Smooth muscle cell of the brain vasculature (primary cell): ENCODE measurements at regions not wholly inside any gene's neighbourhood (a gene's known extent, or its start where the extent isn't known, plus 50 kb on each side); places are given as distances from the start of the nearest gene placed in this dataset.
"Not testable (repeated sequence)": the region's sequence is repeated elsewhere in the genome, so short reads cannot be mapped to it uniquely, and the experiment has no call there.

ENCODE experiments used
- DNase-seq: peaks from one replicate; pipeline ENCODE4 v3.0.0-alpha.2; 2012; ENCODE audit warnings: low read depth, low spot score

DNA sequence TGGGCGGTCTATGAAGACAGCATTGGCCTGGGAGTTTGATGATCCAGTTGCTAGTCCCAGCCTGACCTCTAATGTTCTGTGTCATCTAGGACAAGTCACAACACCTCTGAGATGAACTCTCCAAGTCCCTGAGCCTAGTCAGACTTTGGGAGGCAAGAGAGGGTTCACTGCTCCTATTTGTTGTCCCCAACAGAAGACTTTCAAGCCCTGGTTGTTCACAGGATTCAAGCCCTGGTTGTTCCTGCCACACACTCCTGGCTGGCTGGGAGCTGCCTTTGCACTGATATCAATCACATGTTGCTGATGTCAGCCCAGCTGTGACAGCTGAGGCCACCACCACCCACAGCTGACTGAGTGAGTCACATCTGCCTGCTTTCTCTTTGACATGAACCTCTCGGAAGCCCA is 253.2 kb upstream of the RASGEF1B start:
- no peak for DNase-seq

DNA sequence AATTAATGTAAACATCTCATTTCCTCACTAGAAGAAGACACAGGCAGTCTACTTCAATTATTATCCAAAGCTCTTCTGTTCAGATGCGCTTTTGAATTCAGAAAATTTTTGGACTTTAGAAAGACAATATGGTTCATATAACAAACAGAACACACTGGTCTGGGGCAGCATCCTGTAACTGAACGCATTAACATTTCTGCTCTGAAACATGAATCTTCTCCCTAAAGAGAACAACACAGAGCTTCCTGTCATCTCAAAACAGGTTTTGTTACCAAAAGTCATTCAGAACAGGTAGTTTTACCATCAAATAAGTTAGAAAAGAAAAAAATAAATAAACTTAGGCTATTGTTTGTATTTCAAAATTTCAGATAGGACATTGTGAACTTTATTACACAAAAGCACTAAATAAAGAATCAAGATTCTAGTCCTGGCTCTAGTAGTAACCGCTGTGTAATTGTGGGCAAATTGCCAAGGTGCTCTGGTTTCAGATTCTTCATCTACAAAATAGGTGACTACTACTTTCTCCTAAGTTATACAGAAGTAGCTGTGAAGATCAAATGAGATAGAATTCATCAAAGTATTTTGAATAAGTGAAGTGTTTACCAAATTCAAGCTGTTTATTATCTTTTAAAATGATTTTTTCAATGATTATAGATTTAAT is 252.3 kb upstream of the RASGEF1B start:
- no peak for DNase-seq

DNA sequence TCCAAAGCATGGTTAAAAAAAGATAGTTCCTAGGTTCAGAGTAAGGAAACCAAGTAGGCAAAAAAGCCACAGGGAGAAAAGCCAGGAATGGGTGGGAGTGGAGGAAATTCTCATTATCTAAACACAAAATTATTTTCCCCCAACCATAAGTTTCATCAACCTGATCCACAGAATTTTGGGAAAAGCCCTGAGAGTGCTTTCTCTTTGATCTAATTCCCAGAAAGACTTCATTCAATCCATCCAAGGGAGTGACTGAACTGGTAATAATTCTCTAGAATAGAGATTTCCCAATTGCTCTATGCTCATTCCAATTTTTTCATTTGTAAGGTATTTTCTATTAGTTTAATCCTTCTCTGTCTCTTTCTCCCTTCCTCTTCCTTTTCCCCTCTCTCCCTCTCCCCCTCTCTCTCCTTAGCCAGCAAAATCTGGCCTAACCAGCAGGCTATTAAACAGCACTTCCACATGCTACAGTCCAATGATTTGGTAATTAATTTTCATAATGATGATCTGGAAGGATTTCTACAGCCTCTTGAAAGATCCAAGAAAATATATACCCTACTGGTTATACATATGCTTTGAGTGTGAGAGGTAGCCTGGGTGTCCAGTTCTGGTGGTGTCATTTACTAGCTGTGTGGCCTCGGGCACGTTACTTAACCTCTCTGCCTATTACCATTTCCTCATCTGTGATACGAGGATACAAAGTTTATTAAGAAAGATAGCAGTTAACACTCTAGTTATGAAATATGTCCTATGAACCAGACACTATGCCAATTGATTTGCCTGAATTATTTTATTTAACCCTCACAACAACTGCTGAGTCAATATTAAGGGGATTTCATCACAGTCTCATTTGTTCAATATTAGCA is 251.5 kb upstream of the RASGEF1B start:
- DNase-seq: no peak

DNA sequence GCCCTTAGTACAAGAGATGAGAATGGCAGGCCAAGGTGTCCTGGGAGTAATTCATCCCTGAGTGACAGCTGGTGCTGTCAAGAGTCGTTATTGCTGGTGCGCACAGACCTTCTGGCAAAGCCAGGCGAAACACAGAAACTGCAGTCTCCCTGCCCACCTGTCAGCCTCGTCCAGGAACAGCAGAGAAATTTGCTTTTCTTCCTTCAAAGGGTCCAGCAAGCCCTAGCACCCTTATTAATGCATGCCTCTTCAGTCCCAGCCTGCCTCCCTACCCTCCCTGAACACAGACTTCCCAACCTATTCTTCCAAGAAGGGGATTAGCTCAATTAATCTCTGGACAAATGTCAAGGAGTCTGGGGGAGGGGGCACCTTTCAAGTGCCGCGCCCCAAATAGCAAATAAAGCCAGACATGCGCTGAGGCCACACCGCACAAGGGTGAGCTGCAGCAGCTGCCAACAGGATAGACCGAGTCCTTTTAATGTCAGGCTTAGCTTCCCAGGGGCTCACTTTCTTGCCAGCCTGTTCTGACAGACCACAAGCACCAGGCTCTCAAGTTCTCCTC is 250.7 kb upstream of the RASGEF1B start:
- DNase-seq: no peak

DNA sequence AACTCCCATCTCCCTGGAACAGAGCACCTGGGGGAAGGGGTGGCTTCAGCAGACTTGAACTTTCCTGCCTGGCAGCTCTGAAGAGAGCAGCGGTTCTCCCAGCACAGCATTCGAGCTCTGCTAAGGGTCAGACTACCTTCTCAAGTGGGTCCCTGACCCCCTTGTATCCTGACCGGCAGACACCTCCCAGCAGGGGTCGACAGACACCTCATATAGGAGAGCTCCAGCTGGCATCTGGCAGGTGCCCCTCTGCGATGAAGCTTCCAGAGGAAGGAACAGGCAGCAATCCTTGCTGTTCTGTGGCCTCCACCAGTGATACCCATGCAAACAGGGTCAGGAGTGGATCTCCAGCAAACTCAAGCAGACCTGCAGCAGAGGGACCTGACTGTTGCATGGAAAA is 244.1 kb upstream of the RASGEF1B start:
- no peak for DNase-seq

DNA sequence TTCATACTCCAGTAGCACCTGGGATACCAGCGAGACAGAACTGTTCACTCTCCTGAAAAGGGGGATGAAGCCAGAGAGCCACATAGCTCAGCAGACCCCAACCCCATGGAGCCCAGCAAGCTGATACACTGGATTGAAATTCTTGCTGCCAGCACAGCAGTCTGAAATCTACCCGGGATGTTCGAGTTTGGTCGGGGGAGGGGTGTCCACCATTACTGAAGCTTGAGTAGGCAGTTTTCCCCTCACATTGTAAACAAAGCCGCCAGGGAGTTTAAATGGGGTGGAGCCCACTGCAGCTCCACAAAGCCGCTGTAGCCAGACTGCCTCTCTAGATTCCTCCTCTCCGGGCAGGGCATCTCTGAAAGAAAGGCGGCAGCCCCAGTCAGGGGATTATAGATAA is 243.7 kb upstream of the RASGEF1B start:
- DNase-seq: not testable (repeated sequence)

DNA sequence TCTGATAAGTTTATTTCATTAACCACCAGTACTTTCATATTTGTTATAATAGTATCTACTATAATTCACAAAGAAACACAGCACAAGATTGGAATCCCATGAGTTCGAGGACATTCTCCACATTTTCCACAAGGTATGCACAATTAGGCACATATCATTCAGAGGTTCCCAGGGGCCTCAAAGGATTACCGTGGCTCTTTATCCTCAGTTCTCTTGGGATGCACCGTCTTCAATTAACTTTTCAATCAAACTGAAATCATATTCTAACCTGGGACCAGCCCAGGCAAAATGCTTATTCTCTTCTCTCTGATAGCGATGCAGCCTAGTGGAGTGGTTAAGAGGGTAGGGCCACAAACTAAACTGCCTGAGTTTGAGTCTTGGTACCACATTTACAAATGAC is 242.6 kb upstream of the RASGEF1B start:
- DNase-seq: no peak

DNA sequence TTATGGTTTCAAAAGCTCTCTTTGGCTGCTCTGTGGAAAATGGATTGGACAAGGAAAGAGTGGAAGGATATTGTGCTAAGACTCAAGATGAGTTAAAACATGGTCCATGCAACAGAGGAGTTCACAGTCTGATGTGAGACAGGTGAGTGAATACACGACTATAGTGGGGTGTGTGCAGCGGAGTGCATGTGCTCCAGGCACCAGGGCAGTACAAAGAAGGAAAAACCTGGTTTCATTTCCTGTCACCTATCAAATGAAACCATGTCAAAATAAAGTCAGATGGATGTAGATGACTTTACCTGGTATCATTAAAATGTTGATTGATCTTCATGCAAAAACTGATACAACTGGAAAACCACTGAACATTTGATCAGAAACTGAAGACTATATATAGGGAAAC is 241.0 kb upstream of the RASGEF1B start:
- DNase-seq: no peak

DNA sequence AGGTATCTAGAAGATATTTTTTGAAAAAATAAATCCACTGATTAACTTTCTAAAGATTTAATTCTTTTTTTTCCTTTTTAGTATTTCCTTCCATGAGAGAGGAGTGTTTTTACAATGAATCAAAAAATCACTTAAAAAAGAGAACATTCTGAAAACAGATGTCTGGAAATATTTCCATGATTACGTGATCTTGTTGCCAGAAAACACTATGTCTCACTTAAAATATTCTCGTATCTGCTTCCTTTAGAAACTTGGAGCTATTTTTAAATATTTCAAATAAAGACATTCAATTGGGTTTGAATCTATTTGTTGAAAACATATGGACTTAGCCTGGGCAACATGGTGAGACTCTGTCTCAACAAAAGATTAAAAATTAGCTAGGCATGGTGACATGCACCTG is 232.8 kb upstream of the RASGEF1B start:
- no peak for DNase-seq

DNA sequence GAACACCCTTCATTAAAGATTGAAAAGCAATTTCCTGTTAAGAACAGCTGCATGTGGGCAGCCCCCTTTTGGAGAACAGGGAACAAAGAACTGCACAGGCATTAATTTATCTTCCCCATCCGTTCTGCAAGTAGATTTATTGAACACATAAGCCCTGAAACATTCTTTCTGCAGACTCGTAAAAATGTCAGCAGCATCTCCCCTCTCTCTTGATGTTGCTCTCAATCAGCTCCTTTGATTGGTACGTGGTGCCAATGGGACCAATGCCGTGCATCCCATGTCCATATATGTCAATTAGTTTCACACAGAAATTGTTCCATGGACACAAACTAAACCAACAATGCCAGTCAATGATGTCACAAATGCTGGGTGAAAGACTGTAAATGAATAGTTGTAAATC is 228.5 kb upstream of the RASGEF1B start:
- no peak for DNase-seq

DNA sequence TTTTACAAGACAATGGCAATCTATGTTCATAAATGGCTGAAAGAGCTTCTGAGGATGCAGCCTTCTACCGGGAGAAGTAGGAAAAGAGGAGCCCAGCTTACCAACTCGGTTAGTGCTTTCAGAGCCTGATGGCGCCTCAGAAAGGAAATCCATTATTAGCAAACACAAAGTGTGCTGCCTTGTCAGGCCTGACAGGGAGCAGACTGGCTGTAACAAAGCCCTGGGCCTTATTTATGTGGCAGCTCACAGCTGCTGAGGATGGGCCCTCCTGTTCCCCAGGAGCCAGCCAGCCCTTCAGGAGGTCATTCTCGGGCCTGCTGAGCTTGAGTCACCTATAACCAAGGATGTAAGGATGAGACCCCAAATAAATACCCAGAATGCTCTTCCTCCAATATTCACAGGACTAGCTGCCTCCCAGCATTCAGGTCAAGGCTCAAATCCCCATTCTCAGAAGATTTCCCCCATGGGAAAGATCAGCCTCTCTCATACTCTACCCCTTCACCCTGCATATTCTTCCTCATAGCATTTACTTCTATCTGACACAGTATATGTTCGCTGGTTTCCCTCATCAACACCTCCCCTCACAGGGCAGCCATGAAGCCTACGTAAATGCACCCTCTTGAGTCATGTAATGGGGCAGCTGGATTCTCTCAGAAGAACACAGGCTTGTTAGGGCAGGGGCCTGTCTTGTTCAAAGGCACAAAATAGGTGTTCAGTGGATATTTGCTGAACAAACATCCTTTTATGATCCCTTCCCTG is 227.0 kb upstream of the RASGEF1B start:
- DNase-seq: no peak

DNA sequence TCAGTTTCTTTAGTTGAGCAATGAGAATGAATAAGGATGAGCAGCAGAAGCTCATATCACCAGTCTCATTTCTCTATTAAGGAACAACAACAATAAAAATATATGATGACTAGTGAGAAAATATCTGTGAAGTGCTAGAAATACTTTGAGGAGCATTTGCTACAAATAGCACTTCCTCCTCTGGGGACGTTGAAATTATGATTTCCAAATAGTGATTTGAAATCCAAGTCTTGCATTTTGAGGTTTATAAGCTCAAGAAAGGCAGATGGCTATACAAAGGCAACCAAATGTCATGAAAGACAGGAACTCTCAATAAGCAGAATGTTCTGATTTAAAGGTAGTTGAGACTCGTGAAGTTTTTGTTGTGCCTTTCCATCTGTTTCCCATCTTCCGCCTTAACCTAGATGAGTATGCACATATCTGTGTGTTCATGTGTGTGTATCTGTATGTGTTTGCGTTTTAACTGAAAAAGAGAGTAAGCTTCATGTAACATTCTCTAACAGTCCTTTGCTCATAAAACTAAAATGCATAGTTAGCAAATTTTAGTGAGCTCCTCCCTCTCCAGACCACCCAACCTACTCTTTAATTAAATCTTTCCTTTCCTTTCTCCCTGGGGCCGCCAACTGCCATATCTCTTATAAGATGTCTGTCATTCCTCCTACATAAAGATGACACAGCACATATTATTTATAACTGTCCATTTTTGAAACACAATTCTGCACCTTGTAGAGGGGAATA is 222.6 kb upstream of the RASGEF1B start:
- no peak for DNase-seq

DNA sequence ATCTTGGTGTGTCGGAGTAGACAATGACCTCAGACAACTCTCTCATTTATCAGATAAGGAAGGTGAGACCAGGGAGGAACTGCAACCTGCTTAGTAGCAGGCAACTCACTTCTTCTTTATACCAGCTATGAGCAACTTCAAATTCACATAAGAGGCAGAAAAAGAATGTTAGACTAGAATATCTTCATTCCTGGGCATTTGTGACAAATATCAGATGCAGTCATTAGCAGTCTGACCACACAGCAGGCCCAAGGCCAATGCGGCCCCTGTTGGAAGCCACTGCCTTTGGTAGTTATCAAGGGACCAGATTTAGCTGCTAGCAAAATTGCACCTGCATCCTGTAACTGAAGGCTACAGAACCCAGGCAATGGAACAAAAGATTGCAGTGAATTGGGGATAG is 219.2 kb upstream of the RASGEF1B start:
- no peak for DNase-seq

DNA sequence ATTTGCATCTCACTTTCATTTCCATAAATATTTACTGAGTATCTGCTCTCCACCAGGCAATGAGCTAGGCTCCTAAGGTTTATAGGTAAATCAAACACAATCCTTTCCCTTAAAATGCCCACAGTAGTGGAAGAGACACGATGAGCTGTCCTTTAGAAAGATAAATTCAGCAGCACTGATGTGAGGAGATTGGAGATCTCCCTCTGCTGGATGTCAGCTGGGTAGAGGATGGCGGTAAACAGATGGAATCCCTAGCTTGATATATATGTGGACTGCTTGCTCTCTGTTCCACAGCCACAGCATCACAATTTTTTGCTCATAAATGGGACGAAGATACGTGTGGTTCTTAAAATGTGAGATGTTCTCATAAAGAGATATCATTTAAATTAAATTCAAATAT is 216.4 kb upstream of the RASGEF1B start:
- no peak for DNase-seq

DNA sequence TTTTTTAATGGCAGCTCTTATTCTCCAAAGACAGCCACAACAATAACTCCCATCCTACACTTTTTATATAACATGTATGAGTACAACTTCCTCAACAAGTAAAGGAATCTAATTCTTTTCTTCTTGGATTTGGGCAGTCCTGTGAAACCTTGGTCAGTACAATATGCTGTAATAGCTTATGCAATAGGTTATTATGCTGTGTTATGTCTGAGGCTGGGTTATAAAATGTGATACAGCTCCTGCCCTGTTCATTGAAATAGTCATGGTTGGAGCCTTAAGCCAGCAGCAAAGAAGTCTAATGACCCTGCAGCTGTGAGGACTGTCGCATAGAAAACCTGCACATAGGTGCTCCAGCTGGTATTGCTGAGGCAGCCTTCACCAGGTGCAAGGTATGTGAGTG is 215.8 kb upstream of the RASGEF1B start:
- DNase-seq: no peak

DNA sequence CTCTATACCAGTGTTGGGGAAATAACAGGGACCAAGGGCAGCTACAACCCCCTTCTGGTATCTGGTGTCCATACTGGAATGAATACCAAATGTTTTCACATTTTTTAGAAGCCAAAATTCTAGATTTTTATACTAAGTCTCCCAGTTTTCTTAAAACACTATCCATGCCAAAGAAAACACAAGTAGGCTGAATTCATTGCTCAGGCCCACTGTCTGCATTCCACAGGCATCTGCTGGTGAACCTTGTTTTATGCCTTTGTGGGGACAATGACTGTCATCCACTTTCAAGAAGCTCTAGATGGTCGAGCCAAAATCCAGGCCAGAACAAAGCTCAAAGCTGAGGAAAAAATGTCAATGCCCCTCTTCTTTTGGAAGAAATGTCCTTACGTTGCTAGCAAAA is 213.4 kb upstream of the RASGEF1B start:
- DNase-seq: no peak

DNA sequence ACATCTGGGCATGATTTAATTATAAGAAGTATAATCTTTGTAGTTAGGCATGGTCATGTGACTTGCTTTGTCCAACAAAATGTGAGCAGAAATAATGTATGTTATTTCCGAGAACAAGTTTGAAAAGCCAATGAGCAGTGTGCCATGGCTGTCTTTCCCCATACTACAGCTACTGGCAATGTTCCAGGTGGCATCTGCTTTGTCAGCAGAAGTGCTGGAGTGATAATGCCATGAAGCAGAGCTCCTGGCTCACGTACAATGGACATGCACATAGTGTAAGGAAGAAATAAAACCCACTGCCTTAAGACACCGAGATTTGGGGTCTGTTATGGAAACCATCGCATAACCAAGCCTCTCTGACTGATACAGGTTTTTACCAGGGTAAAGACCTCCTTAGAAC is 212.6 kb upstream of the RASGEF1B start:
- DNase-seq: no peak

DNA sequence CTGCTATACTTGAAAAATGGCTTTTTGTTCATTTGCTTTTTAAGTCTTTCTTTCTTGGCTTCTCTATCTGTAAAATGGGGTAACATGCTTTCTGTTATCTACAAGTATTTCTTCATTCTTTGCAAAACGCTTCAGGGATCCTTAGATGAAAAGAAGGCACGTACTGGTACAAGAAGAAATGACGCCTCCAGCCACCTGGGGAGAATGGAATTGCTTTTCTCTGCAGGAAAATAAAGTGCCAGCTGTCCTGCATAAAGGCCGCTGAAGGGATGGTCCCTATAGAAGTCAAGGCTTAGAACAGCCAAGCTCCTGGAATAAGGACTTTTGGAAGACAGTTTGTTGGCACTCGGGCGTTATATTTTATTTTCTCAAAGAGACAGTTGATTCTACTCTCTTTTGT is 210.8 kb upstream of the RASGEF1B start:
- no peak for DNase-seq

DNA sequence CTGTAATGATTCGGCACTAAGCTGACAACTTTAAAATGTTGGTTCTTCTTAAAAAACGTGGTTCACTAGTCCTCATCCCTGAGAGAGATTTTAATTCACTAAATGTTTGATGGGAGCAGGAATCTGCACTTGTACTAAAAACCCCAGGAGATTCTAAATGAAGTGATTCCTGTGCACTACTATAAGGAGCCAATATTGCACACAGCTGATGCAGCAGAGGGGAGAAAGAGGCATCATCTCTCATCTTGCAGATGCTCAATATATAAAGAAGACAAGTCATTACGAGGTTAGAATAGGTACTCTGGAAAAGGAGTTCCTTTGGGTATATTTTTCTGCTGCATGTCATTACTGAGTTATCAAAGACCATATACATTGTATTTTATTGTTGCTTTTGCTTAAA is 207.6 kb upstream of the RASGEF1B start:
- no peak for DNase-seq

DNA sequence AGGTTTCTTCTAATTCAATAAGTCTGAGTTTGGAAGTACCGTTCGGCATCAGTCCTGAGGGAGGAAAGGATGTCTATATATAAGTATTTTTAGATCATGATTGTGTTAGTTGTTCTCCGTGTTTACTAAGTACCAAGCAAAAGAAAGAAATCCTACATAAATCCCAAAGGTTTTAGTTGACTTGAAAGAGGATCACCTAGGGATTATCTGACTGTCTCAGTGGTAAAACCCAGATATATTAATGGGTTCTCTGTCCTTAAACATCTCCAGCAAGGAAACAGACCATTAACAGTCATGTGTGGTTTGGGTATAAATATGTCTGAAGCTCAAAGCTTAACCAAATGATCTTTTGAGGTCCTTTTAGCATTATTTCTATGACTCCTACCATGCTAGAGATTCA is 207.1 kb upstream of the RASGEF1B start:
- DNase-seq: no peak

DNA sequence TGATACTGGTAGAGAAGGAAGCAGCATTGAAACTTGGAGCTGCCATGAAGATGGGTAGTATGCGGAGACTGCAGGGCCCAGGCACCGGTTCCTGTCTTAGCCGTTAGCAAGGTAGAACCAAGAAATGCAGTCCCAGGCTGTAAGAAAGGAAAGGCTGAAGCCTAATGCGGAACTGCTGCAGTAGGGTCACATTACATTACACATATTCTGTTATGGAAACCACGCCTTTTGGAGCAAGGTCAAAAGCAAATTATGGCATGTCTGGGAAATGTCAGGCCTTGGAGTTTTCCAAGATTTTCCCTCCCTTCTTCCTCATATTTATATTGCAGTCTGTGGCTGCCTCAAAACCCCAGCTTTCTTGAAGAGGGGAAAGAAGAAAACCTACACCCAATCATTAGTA is 204.8 kb upstream of the RASGEF1B start:
- DNase-seq: no peak
